UCSD-AML1 (cell line): ENCODE measurements at regions not wholly inside any gene's neighbourhood (a gene's known extent, or its start where the extent isn't known, plus 50 kb on each side); places are given as distances from the start of the nearest gene placed in this dataset.

ENCODE experiments used
- DNase-seq: peaks from one replicate; lab custom pipeline; 2025; ENCODE audit not compliant: unreplicated experiment; lab: John Stamatoyannopoulos, UW

DNA sequence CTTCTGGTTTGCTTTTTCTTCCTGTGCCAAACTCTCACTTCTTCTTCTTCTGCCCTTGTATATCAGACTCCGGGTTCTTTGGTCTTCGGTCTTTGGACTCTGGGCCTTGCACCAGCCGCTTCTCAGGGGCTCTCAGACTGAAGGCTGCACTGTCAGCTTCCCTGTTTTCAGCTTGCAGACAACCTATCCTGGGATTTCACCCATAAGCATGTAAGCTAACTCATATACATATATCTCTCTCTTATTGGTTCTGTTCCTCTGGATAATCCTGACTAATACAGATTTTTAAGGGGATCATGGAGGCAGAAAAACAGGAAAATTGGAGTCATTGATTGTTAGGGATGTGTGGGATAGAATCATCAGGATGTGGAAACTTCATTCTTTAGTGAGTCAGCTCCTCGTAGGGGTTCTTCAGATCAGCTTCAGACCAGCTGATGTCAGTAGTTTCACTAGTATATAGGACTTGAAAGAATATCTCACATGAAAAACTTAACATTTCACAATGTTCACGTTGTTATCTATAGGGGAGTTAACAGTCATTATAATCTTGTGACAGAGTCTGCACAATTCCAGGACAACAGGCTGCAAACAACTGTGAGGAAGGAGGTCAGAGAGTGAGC lies 102.9 kb downstream of the RASSF9 start:
- DNase-seq, result peak; percentile 2

DNA sequence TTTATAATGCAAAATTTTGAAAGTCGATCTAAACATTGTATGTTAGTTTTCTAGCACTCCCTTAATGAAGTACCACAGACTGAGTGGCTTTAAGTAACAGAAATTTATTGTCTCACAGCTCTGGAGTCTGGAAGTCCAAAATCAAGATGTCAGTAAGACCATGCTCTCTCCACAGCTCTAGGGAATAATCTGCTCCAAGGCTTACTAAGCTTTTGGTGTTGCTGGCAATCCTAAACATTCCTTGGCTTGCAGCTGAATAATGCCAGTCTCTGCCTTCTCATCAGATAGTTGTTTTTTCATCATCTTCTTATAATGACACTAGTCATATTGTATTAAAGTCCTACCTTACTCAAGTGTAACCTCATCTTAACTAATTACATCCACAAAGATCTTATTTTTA lies 102.2 kb downstream of the RASSF9 start:
- DNase-seq, result no peak

DNA sequence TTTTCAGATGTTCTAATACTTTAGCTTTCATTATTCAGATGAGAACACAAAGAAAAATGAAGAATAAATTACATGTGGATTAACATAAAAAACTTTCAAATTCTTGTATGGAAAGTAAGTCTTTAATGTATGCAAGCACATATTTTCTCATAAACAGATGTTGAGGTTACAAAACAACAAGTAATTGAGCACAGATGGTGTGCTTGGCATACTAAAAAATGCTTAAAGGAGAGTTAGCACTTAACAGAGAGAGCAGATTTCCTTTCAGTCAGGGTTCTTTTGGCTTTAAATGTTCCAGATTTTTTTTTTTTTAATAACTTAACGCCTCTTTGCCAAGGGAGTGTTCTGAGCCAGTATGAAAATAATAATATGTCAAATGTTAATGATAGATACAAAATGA lies 96.0 kb downstream of the RASSF9 start:
- DNase-seq, result no peak

DNA sequence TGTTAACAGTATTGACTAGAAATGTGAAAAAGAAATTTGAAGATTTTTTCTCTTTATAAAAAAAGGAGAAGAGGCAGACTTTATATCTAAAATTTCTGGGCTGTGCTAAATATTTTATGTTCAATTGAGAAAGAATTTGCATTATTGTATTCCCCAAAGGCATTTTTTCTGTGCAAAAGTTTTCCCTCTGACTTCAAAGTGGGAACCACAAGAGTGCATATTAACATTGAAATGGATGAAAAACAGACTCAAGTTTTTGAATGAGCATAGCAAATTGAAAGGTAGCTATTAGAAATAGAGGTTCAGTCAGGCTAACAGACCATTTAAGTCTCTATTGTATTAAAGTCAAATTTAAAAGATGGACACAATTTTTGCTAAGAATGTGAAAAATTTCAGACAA lies 95.2 kb downstream of the RASSF9 start:
- DNase-seq, result no peak

DNA sequence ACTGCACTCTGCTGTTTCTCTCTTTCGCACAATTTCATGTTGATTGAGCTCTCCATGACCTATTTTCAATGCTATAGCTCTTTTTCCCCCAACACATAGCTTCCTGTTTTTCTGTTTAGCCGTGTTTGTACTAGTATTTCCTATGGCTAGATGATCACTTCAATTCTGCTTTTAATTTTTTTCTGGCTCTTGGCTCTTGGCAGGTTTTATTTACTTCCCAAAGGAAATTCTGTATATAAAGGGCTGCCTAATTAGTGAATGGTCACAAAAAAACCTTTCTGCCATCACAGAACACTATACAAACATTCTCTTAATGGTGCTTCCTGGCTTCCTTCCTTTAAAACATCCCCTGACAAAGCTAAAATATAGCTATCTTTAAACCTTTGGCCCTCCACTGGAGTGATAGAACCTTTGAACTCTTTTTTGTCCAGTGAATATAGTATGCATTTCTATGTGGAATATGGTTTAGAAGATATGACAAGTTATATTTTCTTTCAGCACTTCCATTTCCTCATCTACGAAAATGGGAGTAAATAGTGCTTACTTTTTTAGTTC lies 88.2 kb downstream of the RASSF9 start:
- DNase-seq, result no peak
